H1 (cell line): ENCODE measurements at regions not wholly inside any gene's neighbourhood (a gene's known extent, or its start where the extent isn't known, plus 50 kb on each side); places are given as distances from the start of the nearest gene placed in this dataset.
A peak's percentile ranks its signal among the peaks of the same experiment; 100 is the strongest.

Experiments
- CTCF ChIA-PET: fragments of 300-600 bp; sonication (Branson Sonifier 250); formaldehyde crosslinking; loops from one replicate; lab custom pipeline; 2021; ENCODE audit not compliant: partially characterized antibody; lab: Charles Lee
- POLR2A ChIA-PET: fragments of 300-600 bp; sonication (Branson Sonifier 250); formaldehyde crosslinking; loops from one replicate; lab custom pipeline; 2021; ENCODE audit warnings: inconsistent platforms; ENCODE audit not compliant: partially characterized antibody; lab: Charles Lee
- DNase-seq, 2 experiments: peaks; one replicate each; pipeline versions ENCODE4 v3.0.0 to v3.0.0-alpha.2; 2010 to 2022; ENCODE audit warnings: low spot score in 2 of 2, low read depth in 1 of 2, mixed read lengths in 1 of 2
- FAIRE-seq: peaks from 2 replicates; lab custom pipeline; 2011; peaks lifted over from hg19 to GRCh38; lab: Jason Lieb, UNC
- H2AFZ ChIP-seq: 2 replicates; pipeline ENCODE4 v1.8.1; 2012; ENCODE audit warnings: low read length, inconsistent platforms
- H2AK5ac ChIP-seq: 2 replicates; pipeline ENCODE4 v1.6.1; 2013; ENCODE audit warnings: low read depth, low read length
- H2BK120ac ChIP-seq: replicated peaks from 2 replicates; pipeline ENCODE3; 2013; ENCODE audit warnings: low read depth, low read length, inconsistent platforms
- H2BK12ac ChIP-seq: 2 replicates; pipeline ENCODE4 v1.6.1; 2013; ENCODE audit warnings: low read depth, low read length
- H2BK15ac ChIP-seq: 2 replicates; pipeline ENCODE4 v1.6.1; 2013; ENCODE audit warnings: low read length
- H2BK20ac ChIP-seq: 2 replicates; pipeline ENCODE4 v1.6.1; 2013; ENCODE audit warnings: low read length
- H2BK5ac ChIP-seq: 2 replicates; pipeline ENCODE4 v1.6.1; 2013; ENCODE audit warnings: low read depth, low read length
- H3K14ac ChIP-seq: 2 replicates; pipeline ENCODE4 v1.6.1; 2013; ENCODE audit warnings: inconsistent platforms; ENCODE audit not compliant: insufficient read length
- H3K18ac ChIP-seq: 2 replicates; pipeline ENCODE4 v1.6.1; 2013; ENCODE audit warnings: low read length; ENCODE audit errors: extremely low read depth
- H3K23ac ChIP-seq: 2 replicates; pipeline ENCODE4 v1.6.1; 2013; ENCODE audit warnings: inconsistent platforms; ENCODE audit not compliant: insufficient read length
- H3K23me2 ChIP-seq: 2 replicates; pipeline ENCODE4 v1.6.1; 2013; ENCODE audit warnings: low read depth, low read length
- H3K27ac ChIP-seq: 2 replicates; pipeline ENCODE4 v1.6.1; 2011; ENCODE audit warnings: low read depth, low read length, inconsistent platforms
- H3K27me3 ChIP-seq, 4 experiments: replicated peaks in 1 of 4; 1 replicate in 1 of 4; 2 replicates in 3 of 4; pipeline versions ENCODE4 v1.6.1 to v1.8.1; 2011 to 2013; ENCODE audit warnings: low read length in 3 of 4, mild to moderate bottlenecking in 3 of 4, inconsistent platforms in 2 of 4, mixed read lengths in 2 of 4, moderate library complexity in 1 of 4; ENCODE audit not compliant: control insufficient read depth in 3 of 4, insufficient read depth in 3 of 4; ENCODE audit errors: extremely low read depth in 1 of 4
- H3K36me3 ChIP-seq, 4 experiments: 2 replicates each; pipeline versions ENCODE4 v1.6.1 to v1.8.1; 2011 to 2013; ENCODE audit warnings: mild to moderate bottlenecking in 4 of 4, low read length in 3 of 4, moderate library complexity in 2 of 4, control low read depth in 1 of 4, inconsistent platforms in 1 of 4; ENCODE audit not compliant: insufficient read depth in 4 of 4, control insufficient read depth in 2 of 4
- H3K4ac ChIP-seq: replicated peaks from 2 replicates; pipeline ENCODE3; 2013; ENCODE audit warnings: low read length, low read depth, mixed read lengths, inconsistent platforms; ENCODE audit not compliant: insufficient read length
- H3K4me1 ChIP-seq, 4 experiments: replicated peaks in 1 of 4; 1 replicate in 1 of 4; 2 replicates in 3 of 4; pipeline versions ENCODE4 v1.6.1 to v1.8.1; 2011 to 2013; ENCODE audit warnings: low read length in 3 of 4, inconsistent platforms in 2 of 4, mixed read lengths in 1 of 4; ENCODE audit not compliant: insufficient read depth in 4 of 4, control insufficient read depth in 3 of 4
- H3K4me2 ChIP-seq, 2 experiments: 2 replicates each; pipeline versions ENCODE4 v1.6.1 to v1.8.1; 2011 to 2013; ENCODE audit warnings: low read depth in 2 of 2, low read length in 2 of 2, control low read depth in 1 of 2, inconsistent platforms in 1 of 2, mild to moderate bottlenecking in 1 of 2; ENCODE audit not compliant: insufficient read depth in 1 of 2
- H3K4me3 ChIP-seq, 4 experiments: fragments of 200-600, 300-600 bp in 1 of 4; sonication (generic), shearing (Covaris generic), sonication (Bioruptor Twin) in 1 of 4; 2 replicates each; pipeline versions ENCODE4 v1.5.1 to v1.8.1; 2011 to 2016; ENCODE audit warnings: low read length in 4 of 4, low read depth in 3 of 4, control low read depth in 2 of 4, inconsistent platforms in 2 of 4, mild to moderate bottlenecking in 2 of 4, mixed read lengths in 1 of 4, moderate library complexity in 1 of 4; ENCODE audit not compliant: insufficient read depth in 2 of 4; ENCODE audit errors: extremely low read depth in 1 of 4
- H3K56ac ChIP-seq: replicated peaks from 2 replicates; pipeline ENCODE3; 2013; ENCODE audit warnings: low read depth, mild to moderate bottlenecking, mixed read lengths, low read length, inconsistent platforms; ENCODE audit not compliant: insufficient read length
- H3K79me1 ChIP-seq: 2 replicates; pipeline ENCODE4 v1.6.1; 2013; ENCODE audit warnings: low read depth, low read length, control low read depth
- H3K79me2 ChIP-seq, 2 experiments: 2 replicates each; pipeline versions ENCODE4 v1.6.1 to v1.8.1; 2012 to 2013; ENCODE audit warnings: low read length in 2 of 2, mild to moderate bottlenecking in 2 of 2, inconsistent platforms in 1 of 2; ENCODE audit not compliant: insufficient read depth in 2 of 2, control insufficient read depth in 1 of 2
- H3K9ac ChIP-seq, 4 experiments: replicated peaks in 1 of 4; 1 replicate in 1 of 4; 2 replicates in 3 of 4; pipeline versions ENCODE4 v1.6.1 to v1.8.1; 2011 to 2013; ENCODE audit warnings: low read depth in 3 of 4, low read length in 3 of 4, control low read depth in 2 of 4, mild to moderate bottlenecking in 2 of 4, moderate library complexity in 2 of 4, inconsistent platforms in 1 of 4; ENCODE audit errors: extremely low read depth in 1 of 4
- H3K9me3 ChIP-seq, 2 experiments: 2 replicates each; pipeline versions ENCODE4 v1.6.1 to v1.8.1; 2012 to 2013; ENCODE audit warnings: mild to moderate bottlenecking in 2 of 2, moderate library complexity in 2 of 2, control low read depth in 1 of 2, inconsistent platforms in 1 of 2, low read depth in 1 of 2, low read length in 1 of 2, mixed read lengths in 1 of 2; ENCODE audit not compliant: insufficient read depth in 2 of 2
- H4K20me1 ChIP-seq, 2 experiments: replicated peaks in 1 of 2; 2 replicates each; pipeline versions ENCODE3 to v1.8.1; 2011 to 2013; ENCODE audit warnings: inconsistent platforms in 2 of 2, low read length in 2 of 2, mild to moderate bottlenecking in 1 of 2; ENCODE audit not compliant: insufficient read depth in 2 of 2, control insufficient read depth in 1 of 2
- H4K5ac ChIP-seq: 2 replicates; pipeline ENCODE4 v1.6.1; 2013; ENCODE audit warnings: low read length, low read depth, mixed read lengths, inconsistent platforms; ENCODE audit not compliant: insufficient read length
- H4K8ac ChIP-seq: 2 replicates; pipeline ENCODE4 v1.8.0; 2013; ENCODE audit warnings: mild to moderate bottlenecking, moderate library complexity, low read length, inconsistent platforms; ENCODE audit not compliant: insufficient read depth; ENCODE audit errors: extremely low read depth
- H4K91ac ChIP-seq: replicated peaks from 2 replicates; pipeline ENCODE3; 2013; ENCODE audit warnings: low read length, mixed read lengths, inconsistent platforms; ENCODE audit not compliant: insufficient read length
- BCL11A ChIP-seq, 2 experiments: IDR thresholded peaks; one replicate each; pipeline ENCODE4 v1.6.1; 2011; ENCODE audit warnings: low read depth in 2 of 2, low read length in 2 of 2, mild to moderate bottlenecking in 2 of 2
- POU5F1 ChIP-seq: IDR thresholded peaks from 2 replicates; pipeline ENCODE4 v1.6.1; 2011; ENCODE audit warnings: low read depth, mild to moderate bottlenecking, low read length, moderate library complexity
- WGBS, 2 experiments: shearing (Covaris generic) in 1 of 2; methylation state at CpG; one replicate each; pipeline versions ENCODE4 v1.1.6 to v1.1.7; 2013 to 2015; ENCODE audit warnings: low lambda C conversion rate in 2 of 2, mixed read lengths in 2 of 2, inconsistent platforms in 1 of 2, low coverage in 1 of 2, missing lambda C conversion rate in 1 of 2; ENCODE audit not compliant: insufficient replicate concordance in 2 of 2, insufficient coverage in 1 of 2, insufficient read length in 1 of 2; ENCODE audit errors: extremely low coverage in 1 of 2, missing lambda C conversion rate in 1 of 2; 5-methylcytosine and 5-hydroxymethylcytosine counted together

DNA sequence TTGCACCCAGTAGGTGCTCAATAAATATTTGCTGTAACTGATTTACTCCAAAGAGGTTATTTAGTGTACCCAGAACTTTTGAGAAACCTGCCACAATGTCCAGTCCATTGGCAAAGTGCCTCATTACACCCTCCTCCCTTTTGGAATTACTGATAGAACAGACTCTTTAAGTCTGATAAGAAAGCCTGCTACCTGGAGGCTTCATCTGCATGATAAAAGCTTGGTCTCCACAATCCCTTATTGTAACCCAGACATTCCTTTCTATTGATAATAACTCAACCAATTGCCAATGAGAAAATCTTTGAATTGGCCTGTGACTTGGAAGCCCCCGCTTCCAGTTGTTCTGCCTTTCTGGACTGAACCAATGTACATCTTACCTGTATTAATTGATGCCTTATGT, 127.0 kb upstream of the FOXN2 start:
- H3K23ac ChIP-seq = no peak overlapping the region
- H4K91ac ChIP-seq = no peak overlapping the region
- FAIRE-seq (peak; percentile 58), DNase-seq (no peak)
- H2BK20ac ChIP-seq = no peak overlapping the region
- H3K23me2 ChIP-seq = no peaks in the 10 kb centered on the region
- ChIA-PET CTCF (no interaction called here), POLR2A (no interaction called here)
- H3K36me3 ChIP-seq = no peaks in the 10 kb centered on the region
- WGBS, 2 experiments = 76% methylated on average over 1 of the region's 1 CpG; no CpG with 5 or more reads in 1 of the 2 experiments
- H3K79me1 ChIP-seq = no peaks in the 10 kb centered on the region
- no peak overlapping the region; a peak in 1 of 4 replicates for H3K4me2 ChIP-seq
- no peak overlapping the region for H4K8ac ChIP-seq
- no peaks in the 10 kb centered on the region for H3K9me3 ChIP-seq
- no peak overlapping the region for H2BK15ac ChIP-seq
- H3K4me3 ChIP-seq = peak overlapping the region in 1 of 4 experiments; percentile 5; a peak in 1 of 8 replicates
- H2BK120ac ChIP-seq = no peak overlapping the region
- H3K14ac ChIP-seq = no peak overlapping the region
- H3K56ac ChIP-seq = no peak overlapping the region
- 0 out of 2 replicates have a peak, but pooled peaks have one; percentile 63 for TF ChIP-seq POU5F1
- no peak for TF ChIP-seq BCL11A (IDR thresholded peaks at IDR 0.05; ENCODE audit: low read depth in 2 of 2, low read length in 2 of 2)
- no peak overlapping the region for H4K5ac ChIP-seq
- H2AFZ ChIP-seq = no peak overlapping the region
- no peak overlapping the region for H3K27ac ChIP-seq
- H3K18ac ChIP-seq = no peak overlapping the region
- no peak overlapping the region for H2AK5ac ChIP-seq
- H2BK5ac ChIP-seq = no peak overlapping the region
- no peak overlapping the region for H2BK12ac ChIP-seq
- no peaks in the 10 kb centered on the region for H3K79me2 ChIP-seq
- no peaks in the 10 kb centered on the region for H4K20me1 ChIP-seq
- H3K4ac ChIP-seq = no peak overlapping the region
- no peak overlapping the region for H3K9ac ChIP-seq
- peaks cover 0 to 5% (median 2%) of the 10 kb centered on the region in 4 experiments; a peak in 2 of 7 replicates for H3K4me1 ChIP-seq
- H3K27me3 ChIP-seq = no peaks in the 10 kb centered on the region
